GM21723 (cell line): ENCODE measurements at regions not wholly inside any gene's neighbourhood (a gene's known extent, or its start where the extent isn't known, plus 50 kb on each side); places are given as distances from the start of the nearest gene placed in this dataset.

Source experiments
- ATAC-seq: cut with Tn5 transposase; IDR thresholded peaks from one replicate; pipeline ENCODE4 v1.9.1; 2021; ENCODE audit warnings: mild to moderate bottlenecking, moderate library complexity; ENCODE audit not compliant: unreplicated experiment

DNA sequence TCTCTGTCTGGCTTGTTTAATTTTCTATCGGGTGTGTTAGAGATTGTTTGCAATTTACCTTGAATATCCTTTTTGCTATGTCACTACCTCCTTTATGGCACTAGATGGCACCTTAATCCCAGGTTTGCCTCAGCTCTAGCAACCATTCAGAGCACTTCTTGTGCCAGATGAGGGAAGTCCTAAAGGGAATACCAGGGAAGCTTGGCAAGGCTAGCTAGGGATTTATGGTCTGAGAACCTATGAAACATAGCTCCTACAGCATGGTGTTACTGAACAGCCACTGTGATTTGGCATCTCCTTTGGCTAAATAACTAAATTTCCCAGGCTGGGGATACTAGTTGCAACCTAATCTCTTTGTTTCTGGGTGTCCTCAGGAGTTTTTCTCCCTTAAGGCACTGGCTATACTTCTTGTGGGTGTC, 69.0 kb upstream of the VOPP1 start:
- ATAC-seq, result peak; percentile 85

DNA sequence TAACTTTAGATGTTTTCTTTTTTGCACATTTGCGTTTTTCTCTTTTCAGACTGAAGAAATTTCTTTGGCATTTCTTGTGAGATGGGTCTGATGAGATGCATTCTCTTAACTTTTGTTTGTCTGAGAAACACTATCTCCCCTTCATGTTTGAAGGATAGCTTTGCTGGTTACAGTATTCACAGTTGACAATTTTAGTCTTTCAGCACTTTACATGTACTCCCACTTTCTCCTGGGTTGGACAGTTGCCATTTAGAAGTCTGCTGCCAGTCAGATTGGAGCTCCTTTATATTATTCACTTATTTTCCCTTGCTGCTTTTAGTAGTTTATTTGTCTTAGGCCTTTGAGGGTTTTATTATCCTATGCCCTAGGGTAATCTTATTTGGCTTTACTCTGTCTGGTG, 67.3 kb upstream of the VOPP1 start:
- no peak for ATAC-seq

DNA sequence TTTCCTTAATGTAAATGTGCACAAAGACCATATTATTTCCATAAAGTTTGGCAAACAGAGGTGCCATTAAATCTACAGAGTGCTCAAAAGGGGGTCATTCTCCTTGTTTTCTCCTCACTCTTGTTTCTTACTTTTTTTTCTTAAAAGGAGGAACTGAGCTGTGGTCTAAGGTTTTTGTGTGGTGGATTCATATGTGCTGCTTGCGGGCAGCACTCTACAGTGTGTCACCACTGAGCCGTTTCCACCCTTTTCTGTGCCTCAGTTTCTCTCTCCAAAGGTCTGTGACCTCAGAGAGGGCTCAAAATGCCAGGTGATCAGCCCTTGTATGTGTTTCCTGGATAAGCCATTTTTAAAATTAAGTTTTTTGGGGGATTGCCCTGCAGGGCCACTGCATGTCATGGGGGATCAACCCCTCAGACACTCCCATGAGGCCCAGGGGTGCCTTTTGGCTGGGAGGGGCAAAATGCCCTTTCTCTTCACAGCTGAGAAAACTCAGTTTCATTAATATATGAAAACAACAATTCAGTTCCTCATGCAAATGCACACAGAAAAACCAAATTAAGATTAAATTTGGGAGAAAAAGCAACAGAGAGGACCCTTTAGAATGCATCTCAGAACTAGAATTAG, 56.9 kb upstream of the VOPP1 start:
- no peak for ATAC-seq

DNA sequence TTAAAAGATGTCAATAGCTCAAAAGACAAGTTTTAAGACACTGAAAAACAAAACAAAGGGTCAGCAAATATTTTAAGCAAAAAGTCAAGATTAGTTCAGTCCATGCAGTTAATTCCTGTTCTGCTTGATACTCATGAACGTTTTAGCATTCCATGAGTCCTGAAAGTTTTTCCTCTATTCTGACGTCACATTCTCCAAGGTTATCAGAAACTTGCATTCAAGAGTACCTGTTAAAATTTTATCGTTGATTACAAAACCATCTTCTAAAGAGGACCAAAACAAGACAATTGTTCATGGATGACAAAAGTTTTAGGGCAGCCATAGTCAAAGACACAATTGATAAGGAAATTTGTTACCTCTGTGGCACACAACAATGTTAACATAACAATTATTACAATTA, 52.5 kb upstream of the VOPP1 start:
- no peak for ATAC-seq

DNA sequence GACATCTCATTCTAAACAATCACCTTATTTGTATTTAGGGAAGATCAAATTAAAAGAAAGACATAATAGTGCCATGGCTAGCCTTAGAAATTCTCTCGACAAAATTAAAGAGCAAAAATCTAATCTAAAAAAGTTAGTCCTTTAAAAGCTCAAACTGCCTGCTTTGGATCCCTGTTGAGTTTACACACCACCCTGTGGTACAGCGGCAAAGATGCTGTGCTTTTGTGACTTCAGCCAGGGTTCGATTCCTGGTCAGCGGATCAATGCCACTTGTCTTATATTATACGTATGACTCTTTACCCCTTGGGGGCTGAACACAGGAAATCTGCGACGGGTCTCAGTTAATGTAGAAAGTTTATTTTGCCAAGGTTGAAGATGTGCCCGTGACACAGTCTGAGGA, 51.3 kb upstream of the VOPP1 start:
- ATAC-seq, result no peak

DNA sequence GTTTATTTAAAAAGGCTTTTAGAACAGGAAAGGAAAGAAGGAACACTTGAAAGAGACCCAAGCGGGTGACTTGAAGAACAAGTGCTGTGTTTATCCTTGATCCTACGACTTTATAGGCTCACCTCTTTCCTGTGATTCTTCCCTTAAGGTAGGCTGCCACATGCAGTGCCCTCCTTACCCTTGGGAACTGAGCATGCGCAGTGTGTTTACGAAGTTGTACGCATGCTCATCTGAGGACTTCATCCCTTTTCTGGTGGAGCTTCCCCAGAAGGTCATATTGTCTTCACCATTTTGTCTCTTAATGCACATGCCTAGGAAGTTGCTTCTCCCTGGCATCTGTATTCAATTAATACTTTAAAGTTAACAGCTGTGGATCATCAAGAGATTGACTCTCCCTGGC, 49.9 kb upstream of the VOPP1 start:
- ATAC-seq, result no peak
